ENCODE measurements at regions not wholly inside any gene's neighbourhood (a gene's known extent, or its start where the extent isn't known, plus 50 kb on each side); places are given as distances from the start of the nearest gene placed in this dataset.
"Not testable (repeated sequence)": the region's sequence is repeated elsewhere in the genome, so short reads cannot be mapped to it uniquely, and the experiment has no call there.

DNA sequence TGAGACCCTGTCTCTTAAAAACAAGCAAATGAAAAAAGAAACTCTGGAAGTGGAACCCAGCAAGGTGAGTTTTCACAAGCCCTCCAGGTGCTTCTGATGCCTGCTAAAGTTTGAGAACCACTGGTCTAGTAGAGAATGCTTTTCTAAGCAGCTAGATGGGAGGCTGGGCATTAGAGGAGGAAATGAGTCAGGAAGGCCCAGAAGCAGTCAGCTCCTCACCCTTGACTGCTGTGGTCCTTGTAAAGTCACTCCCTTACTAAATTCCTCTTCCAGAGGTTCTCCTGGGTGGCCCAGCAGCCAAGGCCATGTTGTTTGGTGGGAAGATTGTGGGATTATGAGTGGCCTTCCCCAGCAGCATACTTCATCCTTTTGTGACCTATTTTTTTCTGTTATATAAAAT lies 52.0 kb upstream of the FYN start:
- Histone ChIP-seq H3K4me1 (peaks cover 0 to 5% (median 0%) of the 10 kb centered on the region in 3 donors), H3K27ac (no peak overlapping the region), H3K4me3 (no peak overlapping the region), H3K9me3 (no peaks in the 10 kb centered on the region), H3K27me3 (no peaks in the 10 kb centered on the region), H3K36me3 (no peaks in the 10 kb centered on the region)
- intact Hi-C loops (cut with DNase I), result no loop called here
- no peak for TF ChIP-seq CTCF (IDR thresholded peaks at IDR 0.05)
- no peak for TF ChIP-seq POLR2A (IDR thresholded peaks at IDR 0.05)
- no peak for DNase-seq

GRCh38 chr6:111926731-111927302 lies 53.6 kb upstream of the FYN start:
- WGBS, 2 donors, result 55 to 65% methylated on average over 7 of the region's 7 CpGs
- peaks cover 0 to 5% (median 0%) of the 10 kb centered on the region in 3 donors for H3K4me1 ChIP-seq
- no peak overlapping the region for H3K4me3 ChIP-seq
- no peak overlapping the region for H3K27ac ChIP-seq
- TF ChIP-seq POLR2A (IDR thresholded peaks at IDR 0.05), result no peak
- TF ChIP-seq CTCF (IDR thresholded peaks at IDR 0.05), result no peak
- H3K9me3 ChIP-seq, result peaks cover 0 to 2% (median 0%) of the 10 kb centered on the region in 3 donors
- no peaks in the 10 kb centered on the region for H3K27me3 ChIP-seq
- intact Hi-C loops (cut with DNase I), result no loop called here
- DNase-seq, result no peak
- H3K36me3 ChIP-seq, result no peaks in the 10 kb centered on the region

DNA sequence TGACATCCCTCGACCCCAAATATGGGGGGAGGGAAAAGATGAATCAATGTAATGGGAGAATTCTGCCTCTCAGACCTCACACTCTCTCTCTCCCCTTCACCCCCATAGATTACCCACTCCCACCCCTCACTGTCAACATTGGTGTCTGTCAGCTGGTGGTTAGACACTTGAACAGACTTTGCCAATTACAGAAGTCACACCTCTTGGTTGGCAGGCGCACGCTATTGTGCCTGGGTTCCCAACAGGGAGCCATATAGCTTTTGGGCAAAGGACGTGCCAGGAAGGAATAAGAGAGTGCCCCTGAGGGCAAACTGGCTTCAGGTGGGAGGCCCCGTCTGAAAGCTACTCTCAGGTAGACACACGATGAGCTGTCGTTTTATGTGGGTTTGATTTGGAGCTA lies 54.1 kb upstream of the FYN start:
- TF ChIP-seq CTCF (IDR thresholded peaks at IDR 0.05) (no peak), POLR2A (IDR thresholded peaks at IDR 0.05) (no peak)
- Histone ChIP-seq H3K9me3 (peaks cover 0 to 7% (median 0%) of the 10 kb centered on the region in 3 donors), H3K27me3 (no peaks in the 10 kb centered on the region), H3K36me3 (no peaks in the 10 kb centered on the region), H3K4me3 (no peak overlapping the region), H3K4me1 (peaks cover 0 to 5% (median 0%) of the 10 kb centered on the region in 3 donors), H3K27ac (no peak overlapping the region)
- intact Hi-C loops (cut with DNase I), result no loop called here
- WGBS, 2 donors, result 48 to 74% methylated on average over 5 of the region's 7 CpGs
- no peak for DNase-seq

GRCh38 chr6:111928139-111928538 lies 54.9 kb upstream of the FYN start:
- no peak for DNase-seq
- intact Hi-C loops (cut with DNase I), result no loop called here
- Histone ChIP-seq H3K27me3 (no peaks in the 10 kb centered on the region), H3K4me1 (no peaks in the 10 kb centered on the region), H3K27ac (no peak overlapping the region), H3K9me3 (peaks cover 0 to 9% (median 0%) of the 10 kb centered on the region in 3 donors), H3K4me3 (no peak overlapping the region), H3K36me3 (no peaks in the 10 kb centered on the region)
- TF ChIP-seq POLR2A (IDR thresholded peaks at IDR 0.05) (no peak), CTCF (IDR thresholded peaks at IDR 0.05) (no peak)
- WGBS, 2 donors, result 95 to 96% methylated on average over 1 of the region's 1 CpG

GRCh38 chr6:111934611-111935010 lies 61.4 kb upstream of the FYN start:
- H3K4me1 ChIP-seq; H3K9me3 ChIP-seq; H3K4me3 ChIP-seq; intact Hi-C loops (cut with DNase I); DNase-seq; H3K27ac ChIP-seq; H3K36me3 ChIP-seq: not testable (repeated sequence)
- peaks cover 0 to 18% (median 0%) of the 10 kb centered on the region in 4 donors for H3K27me3 ChIP-seq
- 53% methylated on average over 2 of the region's 5 CpGs; no CpG with 5 or more reads in 1 of the 2 donors for WGBS, 2 donors

- Histone ChIP-seq H3K4me1 (no peaks in the 10 kb centered on the region), H3K27ac (no peak overlapping the region), H3K36me3 (no peaks in the 10 kb centered on the region), H3K9me3 (peaks cover 0 to 8% (median 0%) of the 10 kb centered on the region in 3 donors), H3K4me3 (no peak overlapping the region), H3K27me3 (peaks cover 0 to 25% (median 0%) of the 10 kb centered on the region in 4 donors)
- intact Hi-C loops (cut with DNase I), result no loop called here
- no peak for DNase-seq
- TF ChIP-seq CTCF (IDR thresholded peaks at IDR 0.05) (no peak), POLR2A (IDR thresholded peaks at IDR 0.05) (no peak)
These were observed 63.5 kb upstream of the FYN start for GRCh38 chr6:111936718-111937117.
